ENCODE measurements at regions not wholly inside any gene's neighbourhood (a gene's known extent, or its start where the extent isn't known, plus 50 kb on each side); places are given as distances from the start of the nearest gene placed in this dataset.
"Not testable (repeated sequence)": the region's sequence is repeated elsewhere in the genome, so short reads cannot be mapped to it uniquely, and the experiment has no call there.

- no peak for DNase-seq
Measured at GRCh38 chr2:39996653-39997080, 217.6 kb upstream of the THUMPD2 start.

- DNase-seq: no peak
Measured at GRCh38 chr2:39995005-39995737, 216.1 kb upstream of the THUMPD2 start.

- DNase-seq: no peak
Measured at GRCh38 chr2:39994151-39994550, 215.1 kb upstream of the THUMPD2 start.

GRCh38 chr2:39991298-39991697 is 212.2 kb upstream of the THUMPD2 start:
- no peak for DNase-seq

GRCh38 chr2:39990335-39990900 is 211.4 kb upstream of the THUMPD2 start:
- no peak for DNase-seq

GRCh38 chr2:39989888-39990287 is 210.8 kb upstream of the THUMPD2 start:
- no peak for DNase-seq

GRCh38 chr2:39981883-39982311 is 202.8 kb upstream of the THUMPD2 start:
- no peak for DNase-seq

- no peak for DNase-seq
Measured at GRCh38 chr2:39975476-39976020, 196.5 kb upstream of the THUMPD2 start.

GRCh38 chr2:39968037-39968436 is 189.0 kb upstream of the THUMPD2 start:
- DNase-seq: no peak

GRCh38 chr2:39960681-39961080 is 181.6 kb upstream of the THUMPD2 start:
- DNase-seq: not testable (repeated sequence)

GRCh38 chr2:39954346-39954745 is 175.3 kb upstream of the THUMPD2 start:
- no peak for DNase-seq

GRCh38 chr2:39949131-39949530 is 170.1 kb upstream of the THUMPD2 start:
- no peak for DNase-seq

GRCh38 chr2:39948016-39948719 is 169.1 kb upstream of the THUMPD2 start:
- no peak for DNase-seq

GRCh38 chr2:39947294-39948015 is 168.4 kb upstream of the THUMPD2 start:
- DNase-seq: no peak

GRCh38 chr2:39942950-39943349 is 163.9 kb upstream of the THUMPD2 start:
- DNase-seq: no peak

- no peak for DNase-seq
Measured at GRCh38 chr2:39938035-39938835, 159.2 kb upstream of the THUMPD2 start.

- DNase-seq: no peak
Measured at GRCh38 chr2:39937621-39938020, 158.6 kb upstream of the THUMPD2 start.

- DNase-seq: no peak
Measured at GRCh38 chr2:39934851-39935250, 155.8 kb upstream of the THUMPD2 start.

GRCh38 chr2:39933196-39933595 is 154.1 kb upstream of the THUMPD2 start:
- DNase-seq: no peak

GRCh38 chr2:39932198-39932597 is 153.1 kb upstream of the THUMPD2 start:
- DNase-seq: no peak

GRCh38 chr2:39930175-39930917 is 151.3 kb upstream of the THUMPD2 start:
- DNase-seq: no peak
